H9 (cell line): ENCODE measurements at regions not wholly inside any gene's neighbourhood (a gene's known extent, or its start where the extent isn't known, plus 50 kb on each side); places are given as distances from the start of the nearest gene placed in this dataset.

Experiments used
- DNase-seq: peaks from one replicate; pipeline ENCODE4 v3.0.0-alpha.2; 2017
- H2AFZ ChIP-seq: one replicate; pipeline ENCODE4 v1.6.1; 2013; ENCODE audit warnings: mild to moderate bottlenecking, low read length, control low read depth, moderate library complexity
- H2AK5ac ChIP-seq: 2 replicates; pipeline ENCODE4 v1.6.1; 2013; ENCODE audit warnings: low read length, control low read depth, mixed read lengths; ENCODE audit not compliant: insufficient read length
- H2BK120ac ChIP-seq: one replicate; pipeline ENCODE4 v1.6.1; 2013; ENCODE audit warnings: low read depth, mild to moderate bottlenecking, low read length, control low read depth, inconsistent platforms; ENCODE audit not compliant: poor library complexity, severe bottlenecking
- H2BK12ac ChIP-seq: 2 replicates; pipeline ENCODE4 v1.6.1; 2013; ENCODE audit warnings: low read length, control low read depth, mixed read lengths, low read depth; ENCODE audit not compliant: insufficient read length
- H2BK15ac ChIP-seq: 2 replicates; pipeline ENCODE4 v1.6.1; 2013; ENCODE audit warnings: low read depth, low read length, control low read depth
- H2BK20ac ChIP-seq: one replicate; pipeline ENCODE4 v1.6.1; 2013; ENCODE audit warnings: low read depth, mild to moderate bottlenecking, low read length, control low read depth, inconsistent platforms; ENCODE audit not compliant: poor library complexity, severe bottlenecking
- H2BK5ac ChIP-seq: 2 replicates; pipeline ENCODE4 v1.6.1; 2013; ENCODE audit warnings: low read length, control low read depth, mixed read lengths; ENCODE audit not compliant: insufficient read length
- H3K14ac ChIP-seq: 2 replicates; pipeline ENCODE4 v1.6.1; 2013; ENCODE audit warnings: low read length, control low read depth; ENCODE audit not compliant: insufficient read depth
- H3K18ac ChIP-seq: 2 replicates; pipeline ENCODE4 v1.6.1; 2013; ENCODE audit warnings: low read depth, mild to moderate bottlenecking, mixed read lengths, low read length, control low read depth; ENCODE audit not compliant: insufficient read length
- H3K23ac ChIP-seq: 2 replicates; pipeline ENCODE4 v1.6.1; 2013; ENCODE audit warnings: low read length, control low read depth, mixed read lengths, low read depth; ENCODE audit not compliant: insufficient read length
- H3K23me2 ChIP-seq: 2 replicates; pipeline ENCODE4 v1.6.1; 2013; ENCODE audit warnings: low read depth, mild to moderate bottlenecking, mixed read lengths, low read length, control low read depth; ENCODE audit not compliant: insufficient read length, poor library complexity, severe bottlenecking
- H3K27ac ChIP-seq: 2 replicates; pipeline ENCODE4 v1.5.1; 2013; ENCODE audit warnings: low read length, control low read depth, mixed read lengths, low read depth; ENCODE audit not compliant: insufficient read length
- H3K27me3 ChIP-seq: 2 replicates; pipeline ENCODE4 v1.6.1; 2013; ENCODE audit warnings: low read length, control low read depth, inconsistent platforms; ENCODE audit not compliant: insufficient read depth
- H3K4ac ChIP-seq: 2 replicates; pipeline ENCODE4 v1.6.1; 2013; ENCODE audit warnings: low read depth, mild to moderate bottlenecking, control low read depth, inconsistent platforms, low read length, moderate library complexity
- H3K4me1 ChIP-seq: 2 replicates; pipeline ENCODE4 v1.6.1; 2013; ENCODE audit warnings: low read length, control low read depth, inconsistent platforms; ENCODE audit not compliant: insufficient read depth
- H3K4me2 ChIP-seq: 2 replicates; pipeline ENCODE4 v1.6.1; 2013; ENCODE audit warnings: low read length, control low read depth, mixed read lengths; ENCODE audit not compliant: insufficient read length, insufficient read depth
- H3K56ac ChIP-seq: 2 replicates; pipeline ENCODE4 v1.6.1; 2013; ENCODE audit warnings: low read depth, mild to moderate bottlenecking, mixed read lengths, low read length, control low read depth; ENCODE audit not compliant: insufficient read length
- H3K79me1 ChIP-seq: 2 replicates; pipeline ENCODE4 v1.6.1; 2013; ENCODE audit warnings: low read depth, mild to moderate bottlenecking, moderate library complexity, low read length, control low read depth, inconsistent platforms; ENCODE audit not compliant: insufficient read depth, poor library complexity, severe bottlenecking
- H3K79me2 ChIP-seq: 2 replicates; pipeline ENCODE4 v1.6.1; 2013; ENCODE audit warnings: low read length, control low read depth, inconsistent platforms; ENCODE audit not compliant: insufficient read depth
- H3K9ac ChIP-seq: 2 replicates; pipeline ENCODE4 v1.6.1; 2013; ENCODE audit warnings: low read length, control low read depth, mixed read lengths; ENCODE audit not compliant: insufficient read length; ENCODE audit errors: extremely low read depth
- H3K9me3 ChIP-seq: one replicate; pipeline ENCODE4 v1.6.1; 2013; ENCODE audit warnings: low read depth, low read length, inconsistent platforms; ENCODE audit not compliant: control insufficient read depth
- H3T11ph ChIP-seq: one replicate; pipeline ENCODE4 v1.6.1; 2013; ENCODE audit warnings: mild to moderate bottlenecking, low read length, control low read depth, inconsistent platforms
- H4K20me1 ChIP-seq: one replicate; pipeline ENCODE4 v1.6.1; 2013; ENCODE audit not compliant: control insufficient read depth, insufficient read length, insufficient read depth
- H4K5ac ChIP-seq: 2 replicates; pipeline ENCODE4 v1.6.1; 2013; ENCODE audit warnings: low read depth, mild to moderate bottlenecking, mixed read lengths, low read length, control low read depth; ENCODE audit not compliant: insufficient read length
- H4K8ac ChIP-seq: replicated peaks from 2 replicates; pipeline ENCODE4 v1.6.1; 2013; ENCODE audit warnings: low read length, control low read depth, mixed read lengths, low read depth; ENCODE audit not compliant: insufficient read length
- H4K91ac ChIP-seq: 2 replicates; pipeline ENCODE4 v1.6.1; 2013; ENCODE audit warnings: low read depth, mild to moderate bottlenecking, moderate library complexity, mixed read lengths, low read length, control low read depth; ENCODE audit not compliant: insufficient read length
- H3K27ac Mint-ChIP-seq, 3 experiments: 2 replicates in 2 of 3; 3 replicates in 1 of 3; pipeline ENCODE4 v1.8.0; 2020 to 2021; ENCODE audit warnings: mixed read lengths in 3 of 3, mild to moderate bottlenecking in 1 of 3, moderate library complexity in 1 of 3
- H3K27me3 Mint-ChIP-seq: 2 replicates; pipeline ENCODE4 v1.8.0; 2021; ENCODE audit warnings: low read depth, mild to moderate bottlenecking, moderate library complexity, mixed read lengths
- H3K36me3 Mint-ChIP-seq, 3 experiments: 2 replicates in 2 of 3; 3 replicates in 1 of 3; pipeline ENCODE4 v1.8.0; 2020 to 2021; ENCODE audit warnings: low read depth in 3 of 3, mixed read lengths in 3 of 3; ENCODE audit not compliant: insufficient read depth in 1 of 3
- H3K4me1 Mint-ChIP-seq, 2 experiments: 2 replicates each; pipeline ENCODE4 v1.8.0; 2020; ENCODE audit warnings: mixed read lengths in 2 of 2
- H3K4me3 Mint-ChIP-seq, 2 experiments: 2 replicates in 1 of 2; 3 replicates in 1 of 2; pipeline ENCODE4 v1.8.0; 2020 to 2021; ENCODE audit warnings: mild to moderate bottlenecking in 2 of 2, mixed read lengths in 2 of 2, moderate library complexity in 1 of 2
- H3K9me3 Mint-ChIP-seq, 2 experiments: 2 replicates in 1 of 2; 3 replicates in 1 of 2; pipeline ENCODE4 v1.8.0; 2020; ENCODE audit warnings: mild to moderate bottlenecking in 2 of 2, mixed read lengths in 2 of 2, moderate library complexity in 1 of 2
- WGBS: extraction: QIAGEN DNeasy Blood & Tissue Kit; methylation state at CpG from one replicate; pipeline ENCODE4 v1.1.7; 2013; ENCODE audit warnings: missing lambda C conversion rate, low lambda C conversion rate, mixed read lengths; ENCODE audit not compliant: insufficient read length; ENCODE audit errors: extremely low coverage; 5-methylcytosine and 5-hydroxymethylcytosine counted together
- TF ChIP-seq, protein P1 (sequence below): fragments of 200-600 bp; sonication (generic); conservative IDR thresholded peaks from 3 replicates; pipeline ENCODE4 v1.8.0; 2021; ENCODE audit warnings: antibody characterized with exemption, mild to moderate bottlenecking

DNA sequence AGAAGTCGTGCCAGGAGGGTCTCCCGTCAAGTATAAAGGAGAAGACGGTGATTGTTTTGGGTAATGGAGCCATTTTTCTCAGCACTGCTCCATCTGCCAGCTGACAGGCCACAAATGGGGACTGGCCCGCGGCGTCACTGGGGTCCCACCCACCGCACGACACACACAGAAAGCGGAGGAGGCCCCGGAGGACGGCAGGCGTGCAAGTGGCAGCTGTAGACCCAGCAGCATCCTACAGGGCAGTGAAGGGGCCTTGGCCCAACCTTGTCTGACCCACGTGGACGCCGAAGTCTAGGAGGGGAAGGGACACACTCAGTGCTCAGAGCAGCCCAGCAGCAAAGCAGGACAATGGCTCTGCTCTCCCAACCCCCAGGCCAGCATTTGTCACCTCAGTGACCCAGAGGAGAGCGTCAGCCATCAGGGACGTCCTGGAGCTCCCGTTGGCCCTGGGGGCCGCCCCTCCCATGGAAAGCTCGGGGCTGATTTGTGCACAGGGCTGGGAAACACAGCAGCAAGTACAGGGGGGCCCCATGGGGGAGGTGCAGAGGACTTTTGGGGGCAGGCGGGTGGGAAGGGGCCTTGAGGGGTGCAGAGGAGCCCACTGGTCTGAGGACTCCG is 644.4 kb downstream of the BRD1 start:
- Mint-ChIP-seq H3K27me3 (peaks cover 15% of the 10 kb centered on the region), H3K4me1 (peaks cover 2 to 6% of the 10 kb centered on the region in 2 experiments), H3K9me3 (peaks cover 3 to 9% of the 10 kb centered on the region in 2 experiments), H3K4me3 (no peak overlapping the region), H3K36me3 (no peaks in the 10 kb centered on the region; a peak in 3 of 7 replicates), H3K27ac (no peak overlapping the region; a peak in 1 of 7 replicates)
- Histone ChIP-seq H2BK15ac (no peak overlapping the region), H3T11ph (no peak overlapping the region), H2BK20ac (no peak overlapping the region), H3K23me2 (no peaks in the 10 kb centered on the region), H3K27ac (no peak overlapping the region), H3K9me3 (no peaks in the 10 kb centered on the region), H3K18ac (no peak overlapping the region), H3K23ac (no peak overlapping the region), H2BK5ac (no peak overlapping the region), H3K4me1 (no peaks in the 10 kb centered on the region), H3K4me2 (no peak overlapping the region), H2BK12ac (no peak overlapping the region), H3K56ac (no peak overlapping the region), H4K5ac (no peak overlapping the region), H4K91ac (no peak overlapping the region), H3K79me2 (no peaks in the 10 kb centered on the region), H3K79me1 (no peaks in the 10 kb centered on the region), H3K4ac (no peak overlapping the region), H3K27me3 (no peaks in the 10 kb centered on the region), H2AK5ac (no peak overlapping the region), H3K9ac (no peak overlapping the region), H4K8ac (no peak overlapping the region), H3K14ac (no peak overlapping the region; the same call in 1 of the 2 replicates), H2BK120ac (no peak overlapping the region), H4K20me1 (no peaks in the 10 kb centered on the region), H2AFZ (no peak overlapping the region)
- no peak for DNase-seq
- WGBS: no CpG with 5 or more reads among the region's 22 CpGs
- TF ChIP-seq, protein P1, sequence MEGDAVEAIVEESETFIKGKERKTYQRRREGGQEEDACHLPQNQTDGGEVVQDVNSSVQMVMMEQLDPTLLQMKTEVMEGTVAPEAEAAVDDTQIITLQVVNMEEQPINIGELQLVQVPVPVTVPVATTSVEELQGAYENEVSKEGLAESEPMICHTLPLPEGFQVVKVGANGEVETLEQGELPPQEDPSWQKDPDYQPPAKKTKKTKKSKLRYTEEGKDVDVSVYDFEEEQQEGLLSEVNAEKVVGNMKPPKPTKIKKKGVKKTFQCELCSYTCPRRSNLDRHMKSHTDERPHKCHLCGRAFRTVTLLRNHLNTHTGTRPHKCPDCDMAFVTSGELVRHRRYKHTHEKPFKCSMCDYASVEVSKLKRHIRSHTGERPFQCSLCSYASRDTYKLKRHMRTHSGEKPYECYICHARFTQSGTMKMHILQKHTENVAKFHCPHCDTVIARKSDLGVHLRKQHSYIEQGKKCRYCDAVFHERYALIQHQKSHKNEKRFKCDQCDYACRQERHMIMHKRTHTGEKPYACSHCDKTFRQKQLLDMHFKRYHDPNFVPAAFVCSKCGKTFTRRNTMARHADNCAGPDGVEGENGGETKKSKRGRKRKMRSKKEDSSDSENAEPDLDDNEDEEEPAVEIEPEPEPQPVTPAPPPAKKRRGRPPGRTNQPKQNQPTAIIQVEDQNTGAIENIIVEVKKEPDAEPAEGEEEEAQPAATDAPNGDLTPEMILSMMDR: no peak
